ENCODE measurements at regions not wholly inside any gene's neighbourhood (a gene's known extent, or its start where the extent isn't known, plus 50 kb on each side); places are given as distances from the start of the nearest gene placed in this dataset.

GRCh38 chr5:33166948-33167347, 273.8 kb upstream of the TARS1 start:
- Histone ChIP-seq H3K4me3 (ENCODE audit: low read length in 2 of 2) (no peak overlapping the region), H3K9me3 (ENCODE audit: control insufficient read depth in 1 of 2, low read length in 2 of 2) (peaks cover 0 to 3% of the 10 kb centered on the region in 2 donors), H3K27me3 (ENCODE audit: insufficient read depth, low read length) (no peaks in the 10 kb centered on the region), H3K36me3 (ENCODE audit: insufficient read depth, low read length) (no peaks in the 10 kb centered on the region), H3K27ac (ENCODE audit: low read depth, low read length) (no peak overlapping the region), H3K4me1 (ENCODE audit: insufficient read depth, low read length) (no peaks in the 10 kb centered on the region)
- CTCF ChIA-PET (ENCODE audit: partially characterized antibody) = no interaction called here
- Mint-ChIP-seq H3K27me3 (no peaks in the 10 kb centered on the region), H3K9me3 (peaks cover 2 to 36% (median 19%) of the 10 kb centered on the region in 8 donors), H3K36me3 (no peaks in the 10 kb centered on the region), H3K4me1 (no peaks in the 10 kb centered on the region), H3K27ac (no peak overlapping the region), H3K4me3 (no peak overlapping the region)
- intact Hi-C loops (cut with micrococcal nuclease) = no loop called here
- POLR2A ChIA-PET (ENCODE audit: partially characterized antibody) = no interaction called here
- DNase-seq = no peak

- no peaks in the 10 kb centered on the region for H3K36me3 Mint-ChIP-seq
- no peak for DNase-seq
- H3K9me3 Mint-ChIP-seq = peaks cover 0 to 36% (median 20%) of the 10 kb centered on the region in 8 donors
- no peaks in the 10 kb centered on the region for H3K27me3 Mint-ChIP-seq
- intact Hi-C loops (cut with micrococcal nuclease) = no loop called here
- H3K4me1 Mint-ChIP-seq = no peaks in the 10 kb centered on the region
- POLR2A ChIA-PET (ENCODE audit: partially characterized antibody) = no interaction called here
- H3K9me3 ChIP-seq (ENCODE audit: control insufficient read depth in 1 of 2, low read length in 2 of 2) = peaks cover 0 to 3% of the 10 kb centered on the region in 2 donors
- H3K4me3 ChIP-seq (ENCODE audit: low read length in 2 of 2) = no peak overlapping the region
- no peak overlapping the region for H3K27ac Mint-ChIP-seq
- H3K4me3 Mint-ChIP-seq = no peak overlapping the region
- no peaks in the 10 kb centered on the region for H3K27me3 ChIP-seq (ENCODE audit: insufficient read depth, low read length)
- CTCF ChIA-PET (ENCODE audit: partially characterized antibody) = no interaction called here
- H3K4me1 ChIP-seq (ENCODE audit: insufficient read depth, low read length) = no peaks in the 10 kb centered on the region
- no peaks in the 10 kb centered on the region for H3K36me3 ChIP-seq (ENCODE audit: insufficient read depth, low read length)
- H3K27ac ChIP-seq (ENCODE audit: low read depth, low read length) = no peak overlapping the region
Measured at GRCh38 chr5:33167541-33167940, 273.2 kb upstream of the TARS1 start.

GRCh38 chr5:33170411-33170810, 270.4 kb upstream of the TARS1 start:
- no peak for DNase-seq
- Mint-ChIP-seq H3K36me3 (no peaks in the 10 kb centered on the region), H3K27me3 (no peaks in the 10 kb centered on the region), H3K4me3 (no peak overlapping the region), H3K9me3 (peaks cover 0 to 35% (median 18%) of the 10 kb centered on the region in 8 donors), H3K27ac (no peak overlapping the region), H3K4me1 (no peaks in the 10 kb centered on the region)
- Histone ChIP-seq H3K36me3 (ENCODE audit: insufficient read depth, low read length) (no peaks in the 10 kb centered on the region), H3K27ac (ENCODE audit: low read depth, low read length) (no peak overlapping the region), H3K27me3 (ENCODE audit: insufficient read depth, low read length) (no peaks in the 10 kb centered on the region), H3K4me3 (ENCODE audit: low read length in 2 of 2) (no peak overlapping the region), H3K9me3 (ENCODE audit: control insufficient read depth in 1 of 2, low read length in 2 of 2) (peaks cover 0 to 3% of the 10 kb centered on the region in 2 donors), H3K4me1 (ENCODE audit: insufficient read depth, low read length) (no peaks in the 10 kb centered on the region)
- CTCF ChIA-PET (ENCODE audit: partially characterized antibody) = no interaction called here
- POLR2A ChIA-PET (ENCODE audit: partially characterized antibody) = no interaction called here
- intact Hi-C loops (cut with micrococcal nuclease) = no loop called here

- Histone ChIP-seq H3K36me3 (ENCODE audit: insufficient read depth, low read length) (no peaks in the 10 kb centered on the region), H3K27me3 (ENCODE audit: insufficient read depth, low read length) (no peaks in the 10 kb centered on the region), H3K4me1 (ENCODE audit: insufficient read depth, low read length) (no peaks in the 10 kb centered on the region), H3K27ac (ENCODE audit: low read depth, low read length) (no peak overlapping the region), H3K4me3 (ENCODE audit: low read length in 2 of 2) (no peak overlapping the region), H3K9me3 (ENCODE audit: control insufficient read depth in 1 of 2, low read length in 2 of 2) (peaks cover 0 to 3% of the 10 kb centered on the region in 2 donors)
- Mint-ChIP-seq H3K27me3 (no peaks in the 10 kb centered on the region), H3K27ac (no peak overlapping the region), H3K4me1 (no peaks in the 10 kb centered on the region), H3K9me3 (peaks cover 2 to 23% (median 11%) of the 10 kb centered on the region in 8 donors), H3K36me3 (no peaks in the 10 kb centered on the region), H3K4me3 (no peak overlapping the region)
- no peak for DNase-seq
- intact Hi-C loops (cut with micrococcal nuclease) = no loop called here
- POLR2A ChIA-PET (ENCODE audit: partially characterized antibody) = no interaction called here
- CTCF ChIA-PET (ENCODE audit: partially characterized antibody) = no interaction called here
Measured at GRCh38 chr5:33174383-33174782, 266.4 kb upstream of the TARS1 start.

- Mint-ChIP-seq H3K36me3 (no peaks in the 10 kb centered on the region), H3K4me1 (no peaks in the 10 kb centered on the region), H3K9me3 (peaks cover 0 to 3% (median 2%) of the 10 kb centered on the region in 8 donors), H3K27me3 (no peaks in the 10 kb centered on the region), H3K4me3 (no peak overlapping the region), H3K27ac (no peak overlapping the region)
- Histone ChIP-seq H3K36me3 (ENCODE audit: insufficient read depth, low read length) (no peaks in the 10 kb centered on the region), H3K4me1 (ENCODE audit: insufficient read depth, low read length) (no peaks in the 10 kb centered on the region), H3K27ac (ENCODE audit: low read depth, low read length) (no peak overlapping the region), H3K4me3 (ENCODE audit: low read length in 2 of 2) (no peak overlapping the region), H3K9me3 (ENCODE audit: control insufficient read depth in 1 of 2, low read length in 2 of 2) (no peaks in the 10 kb centered on the region), H3K27me3 (ENCODE audit: insufficient read depth, low read length) (no peaks in the 10 kb centered on the region)
- no peak for DNase-seq
- CTCF ChIA-PET (ENCODE audit: partially characterized antibody) = no interaction called here
- intact Hi-C loops (cut with micrococcal nuclease) = no loop called here
- POLR2A ChIA-PET (ENCODE audit: partially characterized antibody) = no interaction called here
Measured at GRCh38 chr5:33179301-33179700, 261.5 kb upstream of the TARS1 start.

- H3K27ac Mint-ChIP-seq = no peak overlapping the region
- ChIA-PET CTCF (ENCODE audit: partially characterized antibody) (no interaction called here), POLR2A (ENCODE audit: partially characterized antibody) (no interaction called here)
- Histone ChIP-seq H3K9me3 (ENCODE audit: control insufficient read depth in 1 of 2, low read length in 2 of 2) (no peaks in the 10 kb centered on the region), H3K4me3 (ENCODE audit: low read length in 2 of 2) (no peak overlapping the region), H3K27ac (ENCODE audit: low read depth, low read length) (no peak overlapping the region), H3K36me3 (ENCODE audit: insufficient read depth, low read length) (no peaks in the 10 kb centered on the region), H3K27me3 (ENCODE audit: insufficient read depth, low read length) (no peaks in the 10 kb centered on the region), H3K4me1 (ENCODE audit: insufficient read depth, low read length) (no peaks in the 10 kb centered on the region)
- H3K9me3 Mint-ChIP-seq = peaks cover 0 to 4% (median 2%) of the 10 kb centered on the region in 8 donors
- H3K4me1 Mint-ChIP-seq = no peaks in the 10 kb centered on the region
- H3K27me3 Mint-ChIP-seq = no peaks in the 10 kb centered on the region
- no peaks in the 10 kb centered on the region for H3K36me3 Mint-ChIP-seq
- intact Hi-C loops (cut with micrococcal nuclease) = no loop called here
- no peak for DNase-seq
- peak overlapping the region in 1 of 8 donors; percentile 41 for H3K4me3 Mint-ChIP-seq
Measured at GRCh38 chr5:33180900-33181299, 259.9 kb upstream of the TARS1 start.

- H3K4me1 ChIP-seq (ENCODE audit: insufficient read depth, low read length) = no peaks in the 10 kb centered on the region
- CTCF ChIA-PET (ENCODE audit: partially characterized antibody) = no interaction called here
- intact Hi-C loops (cut with micrococcal nuclease) = no loop called here
- H3K36me3 Mint-ChIP-seq = no peaks in the 10 kb centered on the region
- no peaks in the 10 kb centered on the region for H3K9me3 ChIP-seq (ENCODE audit: control insufficient read depth in 1 of 2, low read length in 2 of 2)
- no peak overlapping the region for H3K4me3 ChIP-seq (ENCODE audit: low read length in 2 of 2)
- POLR2A ChIA-PET (ENCODE audit: partially characterized antibody) = no interaction called here
- H3K4me1 Mint-ChIP-seq = no peaks in the 10 kb centered on the region
- no peak overlapping the region for H3K27ac ChIP-seq (ENCODE audit: low read depth, low read length)
- no peaks in the 10 kb centered on the region for H3K27me3 ChIP-seq (ENCODE audit: insufficient read depth, low read length)
- no peaks in the 10 kb centered on the region for H3K36me3 ChIP-seq (ENCODE audit: insufficient read depth, low read length)
- no peak for DNase-seq
- H3K9me3 Mint-ChIP-seq = peaks cover 0 to 4% (median 3%) of the 10 kb centered on the region in 8 donors
- no peak overlapping the region for H3K27ac Mint-ChIP-seq
- no peaks in the 10 kb centered on the region for H3K27me3 Mint-ChIP-seq
- H3K4me3 Mint-ChIP-seq = no peak overlapping the region
Measured at GRCh38 chr5:33182986-33183385, 257.8 kb upstream of the TARS1 start.

GRCh38 chr5:33184367-33184766, 256.4 kb upstream of the TARS1 start:
- no peaks in the 10 kb centered on the region for H3K9me3 ChIP-seq (ENCODE audit: control insufficient read depth in 1 of 2, low read length in 2 of 2)
- ChIA-PET POLR2A (ENCODE audit: partially characterized antibody) (no interaction called here), CTCF (ENCODE audit: partially characterized antibody) (no interaction called here)
- H3K9me3 Mint-ChIP-seq = peaks cover 0 to 17% (median 11%) of the 10 kb centered on the region in 8 donors
- no peaks in the 10 kb centered on the region for H3K36me3 Mint-ChIP-seq
- no peak overlapping the region for H3K4me3 ChIP-seq (ENCODE audit: low read length in 2 of 2)
- H3K4me1 Mint-ChIP-seq = no peaks in the 10 kb centered on the region
- H3K36me3 ChIP-seq (ENCODE audit: insufficient read depth, low read length) = no peaks in the 10 kb centered on the region
- H3K27me3 Mint-ChIP-seq = no peaks in the 10 kb centered on the region
- intact Hi-C loops (cut with micrococcal nuclease) = no loop called here
- no peak overlapping the region for H3K4me3 Mint-ChIP-seq
- H3K27ac Mint-ChIP-seq = no peak overlapping the region
- no peaks in the 10 kb centered on the region for H3K4me1 ChIP-seq (ENCODE audit: insufficient read depth, low read length)
- H3K27me3 ChIP-seq (ENCODE audit: insufficient read depth, low read length) = no peaks in the 10 kb centered on the region
- no peak for DNase-seq
- H3K27ac ChIP-seq (ENCODE audit: low read depth, low read length) = no peak overlapping the region
